ENCODE measurements at regions not wholly inside any gene's neighbourhood (a gene's known extent, or its start where the extent isn't known, plus 50 kb on each side); places are given as distances from the start of the nearest gene placed in this dataset.

DNA sequence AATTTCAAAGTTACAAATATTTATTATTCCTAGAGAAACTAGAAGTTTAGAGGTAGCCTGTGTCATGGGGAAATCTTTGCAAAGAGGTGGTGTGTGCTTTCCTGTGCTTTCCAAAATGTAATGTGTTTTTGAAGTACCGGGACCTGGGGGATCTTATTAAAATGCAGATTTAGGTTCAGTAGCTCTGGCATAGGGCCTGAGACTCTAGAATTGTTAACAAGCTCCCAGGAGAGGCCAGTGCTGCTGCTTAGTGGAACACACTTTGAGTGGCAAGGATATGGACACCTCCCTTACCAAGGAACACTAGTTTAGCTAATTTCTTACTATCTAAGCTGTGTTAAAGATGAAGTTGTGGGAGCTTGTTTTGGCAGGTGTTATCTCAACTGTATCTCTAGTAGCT, 428.9 kb downstream of the VGLL3 start:
- TF ChIP-seq, protein P1, sequence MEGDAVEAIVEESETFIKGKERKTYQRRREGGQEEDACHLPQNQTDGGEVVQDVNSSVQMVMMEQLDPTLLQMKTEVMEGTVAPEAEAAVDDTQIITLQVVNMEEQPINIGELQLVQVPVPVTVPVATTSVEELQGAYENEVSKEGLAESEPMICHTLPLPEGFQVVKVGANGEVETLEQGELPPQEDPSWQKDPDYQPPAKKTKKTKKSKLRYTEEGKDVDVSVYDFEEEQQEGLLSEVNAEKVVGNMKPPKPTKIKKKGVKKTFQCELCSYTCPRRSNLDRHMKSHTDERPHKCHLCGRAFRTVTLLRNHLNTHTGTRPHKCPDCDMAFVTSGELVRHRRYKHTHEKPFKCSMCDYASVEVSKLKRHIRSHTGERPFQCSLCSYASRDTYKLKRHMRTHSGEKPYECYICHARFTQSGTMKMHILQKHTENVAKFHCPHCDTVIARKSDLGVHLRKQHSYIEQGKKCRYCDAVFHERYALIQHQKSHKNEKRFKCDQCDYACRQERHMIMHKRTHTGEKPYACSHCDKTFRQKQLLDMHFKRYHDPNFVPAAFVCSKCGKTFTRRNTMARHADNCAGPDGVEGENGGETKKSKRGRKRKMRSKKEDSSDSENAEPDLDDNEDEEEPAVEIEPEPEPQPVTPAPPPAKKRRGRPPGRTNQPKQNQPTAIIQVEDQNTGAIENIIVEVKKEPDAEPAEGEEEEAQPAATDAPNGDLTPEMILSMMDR (IDR thresholded peaks at IDR 0.05) = no peak
- TF ChIP-seq POLR2A (IDR thresholded peaks at IDR 0.05) = no peak

Measured in testis (tissue), 2 donors.